Keratinocyte (primary cell): ENCODE measurements at regions not wholly inside any gene's neighbourhood (a gene's known extent, or its start where the extent isn't known, plus 50 kb on each side); places are given as distances from the start of the nearest gene placed in this dataset.

Experiments
- EZH2 ChIP-seq: IDR thresholded peaks from one replicate; pipeline ENCODE4 v1.6.1; 2012; ENCODE audit warnings: inconsistent platforms, mild to moderate bottlenecking, low read length, moderate library complexity
- TF ChIP-seq, protein P1 (sequence below), 3 experiments: IDR thresholded peaks in 1 of 3; conservative IDR thresholded peaks in 1 of 3; optimal IDR thresholded peaks in 1 of 3; 2 replicates in 2 of 3; 3 replicates in 1 of 3; pipeline versions ENCODE3 to v1.5.1; 2011; ENCODE audit warnings: low read length in 3 of 3, mild to moderate bottlenecking in 3 of 3, moderate library complexity in 2 of 3, control low read depth in 1 of 3, inconsistent platforms in 1 of 3; ENCODE audit not compliant: insufficient read depth in 2 of 3; ENCODE audit errors: extremely low read depth in 1 of 3

DNA sequence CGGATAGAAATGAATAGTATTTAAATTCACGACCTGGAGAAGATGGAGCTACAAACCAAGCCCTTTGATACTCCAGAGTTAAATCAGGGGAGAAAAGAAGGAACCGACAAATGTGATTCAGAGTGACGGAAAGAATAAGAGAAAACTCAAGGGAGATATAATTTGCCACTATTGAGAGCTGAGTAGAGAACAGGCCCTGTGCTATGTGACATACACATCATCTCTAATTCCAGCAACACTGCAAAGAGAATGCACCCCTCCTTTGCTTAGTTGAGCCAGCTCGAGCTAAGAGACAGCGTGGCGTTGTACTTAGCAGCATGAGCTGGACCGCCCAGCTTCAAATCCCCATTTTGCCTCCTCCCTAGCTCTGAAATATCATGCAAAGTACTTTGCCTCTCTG, 266.4 kb upstream of the TENM3 start:
- TF ChIP-seq, protein P1, sequence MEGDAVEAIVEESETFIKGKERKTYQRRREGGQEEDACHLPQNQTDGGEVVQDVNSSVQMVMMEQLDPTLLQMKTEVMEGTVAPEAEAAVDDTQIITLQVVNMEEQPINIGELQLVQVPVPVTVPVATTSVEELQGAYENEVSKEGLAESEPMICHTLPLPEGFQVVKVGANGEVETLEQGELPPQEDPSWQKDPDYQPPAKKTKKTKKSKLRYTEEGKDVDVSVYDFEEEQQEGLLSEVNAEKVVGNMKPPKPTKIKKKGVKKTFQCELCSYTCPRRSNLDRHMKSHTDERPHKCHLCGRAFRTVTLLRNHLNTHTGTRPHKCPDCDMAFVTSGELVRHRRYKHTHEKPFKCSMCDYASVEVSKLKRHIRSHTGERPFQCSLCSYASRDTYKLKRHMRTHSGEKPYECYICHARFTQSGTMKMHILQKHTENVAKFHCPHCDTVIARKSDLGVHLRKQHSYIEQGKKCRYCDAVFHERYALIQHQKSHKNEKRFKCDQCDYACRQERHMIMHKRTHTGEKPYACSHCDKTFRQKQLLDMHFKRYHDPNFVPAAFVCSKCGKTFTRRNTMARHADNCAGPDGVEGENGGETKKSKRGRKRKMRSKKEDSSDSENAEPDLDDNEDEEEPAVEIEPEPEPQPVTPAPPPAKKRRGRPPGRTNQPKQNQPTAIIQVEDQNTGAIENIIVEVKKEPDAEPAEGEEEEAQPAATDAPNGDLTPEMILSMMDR (optimal IDR thresholded peaks at IDR 0.05 in 1 of 3, IDR thresholded peaks at IDR 0.05 in 1 of 3, conservative IDR thresholded peaks at IDR 0.05 in 1 of 3; ENCODE audit: extremely low read depth in 1 of 3, insufficient read depth in 2 of 3, low read length in 3 of 3): no peak
- no peak for TF ChIP-seq EZH2
